ENCODE measurements at regions not wholly inside any gene's neighbourhood (a gene's known extent, or its start where the extent isn't known, plus 50 kb on each side); places are given as distances from the start of the nearest gene placed in this dataset.

GRCh38 chr2:150085478-150085877, 402.0 kb downstream of the RND3 start:
- no peak for TF ChIP-seq POLR2A (IDR thresholded peaks at IDR 0.05)
- TF ChIP-seq CTCF (IDR thresholded peaks at IDR 0.05): no peak
